ENCODE measurements at regions not wholly inside any gene's neighbourhood (a gene's known extent, or its start where the extent isn't known, plus 50 kb on each side); places are given as distances from the start of the nearest gene placed in this dataset.

DNA sequence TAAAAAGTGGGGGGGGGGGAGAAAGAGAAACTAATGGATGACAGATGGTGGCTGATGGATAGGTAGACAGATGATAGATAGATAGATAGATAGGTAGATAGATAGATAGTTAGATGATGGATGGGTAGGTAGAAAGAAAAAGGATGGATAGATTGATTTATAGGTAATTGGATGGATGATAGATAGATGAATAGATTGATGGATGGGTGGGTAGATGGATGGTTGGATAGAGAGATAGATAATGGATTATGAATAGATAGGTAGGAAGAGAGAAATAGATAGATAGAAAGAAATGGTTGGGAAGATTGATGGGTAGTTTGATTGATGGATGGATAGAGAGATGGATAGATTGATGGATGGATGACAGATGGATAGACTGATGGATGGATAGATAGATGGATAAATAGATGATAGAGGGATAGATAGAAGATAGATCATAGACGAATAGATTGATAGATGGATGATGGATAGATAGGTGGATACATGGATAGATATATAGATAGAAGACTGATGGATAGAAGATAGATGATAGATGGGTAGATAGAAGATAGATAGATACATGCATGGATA lies 337.1 kb downstream of the C16orf95 start:
- TF ChIP-seq FOXP2 (optimal IDR thresholded peaks at IDR 0.05; ENCODE audit: borderline replicate concordance, extremely low read depth, extremely low read length, insufficient read depth) (no peak), TAF1 (IDR thresholded peaks at IDR 0.05; ENCODE audit: borderline replicate concordance, insufficient read depth, low read length) (no peak), SIN3A (IDR thresholded peaks at IDR 0.05; ENCODE audit: borderline replicate concordance, insufficient read depth, low read length) (no peak), POLR2AphosphoS5 (IDR thresholded peaks at IDR 0.05; ENCODE audit: low read depth, low read length) (no peak)
- TF ChIP-seq, protein P1, sequence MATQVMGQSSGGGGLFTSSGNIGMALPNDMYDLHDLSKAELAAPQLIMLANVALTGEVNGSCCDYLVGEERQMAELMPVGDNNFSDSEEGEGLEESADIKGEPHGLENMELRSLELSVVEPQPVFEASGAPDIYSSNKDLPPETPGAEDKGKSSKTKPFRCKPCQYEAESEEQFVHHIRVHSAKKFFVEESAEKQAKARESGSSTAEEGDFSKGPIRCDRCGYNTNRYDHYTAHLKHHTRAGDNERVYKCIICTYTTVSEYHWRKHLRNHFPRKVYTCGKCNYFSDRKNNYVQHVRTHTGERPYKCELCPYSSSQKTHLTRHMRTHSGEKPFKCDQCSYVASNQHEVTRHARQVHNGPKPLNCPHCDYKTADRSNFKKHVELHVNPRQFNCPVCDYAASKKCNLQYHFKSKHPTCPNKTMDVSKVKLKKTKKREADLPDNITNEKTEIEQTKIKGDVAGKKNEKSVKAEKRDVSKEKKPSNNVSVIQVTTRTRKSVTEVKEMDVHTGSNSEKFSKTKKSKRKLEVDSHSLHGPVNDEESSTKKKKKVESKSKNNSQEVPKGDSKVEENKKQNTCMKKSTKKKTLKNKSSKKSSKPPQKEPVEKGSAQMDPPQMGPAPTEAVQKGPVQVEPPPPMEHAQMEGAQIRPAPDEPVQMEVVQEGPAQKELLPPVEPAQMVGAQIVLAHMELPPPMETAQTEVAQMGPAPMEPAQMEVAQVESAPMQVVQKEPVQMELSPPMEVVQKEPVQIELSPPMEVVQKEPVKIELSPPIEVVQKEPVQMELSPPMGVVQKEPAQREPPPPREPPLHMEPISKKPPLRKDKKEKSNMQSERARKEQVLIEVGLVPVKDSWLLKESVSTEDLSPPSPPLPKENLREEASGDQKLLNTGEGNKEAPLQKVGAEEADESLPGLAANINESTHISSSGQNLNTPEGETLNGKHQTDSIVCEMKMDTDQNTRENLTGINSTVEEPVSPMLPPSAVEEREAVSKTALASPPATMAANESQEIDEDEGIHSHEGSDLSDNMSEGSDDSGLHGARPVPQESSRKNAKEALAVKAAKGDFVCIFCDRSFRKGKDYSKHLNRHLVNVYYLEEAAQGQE (IDR thresholded peaks at IDR 0.05; ENCODE audit: insufficient read depth in 1 of 2, low read depth in 2 of 2, low read length in 2 of 2), result no peak

DNA sequence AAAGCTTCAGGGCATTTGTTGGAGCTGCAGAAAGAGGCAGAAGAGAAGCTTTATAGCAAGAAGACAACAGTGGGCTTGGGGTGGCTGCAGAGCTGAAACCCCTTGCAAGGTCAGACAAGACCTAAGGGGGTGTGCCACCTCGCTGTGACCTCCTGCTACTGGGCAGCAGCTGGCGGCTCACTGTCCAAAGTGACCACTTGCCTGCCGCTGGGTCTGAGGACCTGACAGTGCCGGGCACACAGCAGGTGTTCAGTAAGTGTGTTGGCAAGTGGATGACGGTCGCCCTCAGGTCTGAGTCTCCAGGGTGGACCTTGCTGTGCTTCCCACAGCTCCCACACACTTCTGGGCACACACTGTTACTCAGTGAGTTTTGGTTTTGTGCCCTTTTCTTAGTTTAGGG lies 336.5 kb downstream of the C16orf95 start:
- no peak for TF ChIP-seq FOXP2 (optimal IDR thresholded peaks at IDR 0.05; ENCODE audit: borderline replicate concordance, extremely low read depth, extremely low read length, insufficient read depth)
- no peak for TF ChIP-seq POLR2AphosphoS5 (IDR thresholded peaks at IDR 0.05; ENCODE audit: low read depth, low read length)
- TF ChIP-seq SIN3A (IDR thresholded peaks at IDR 0.05; ENCODE audit: borderline replicate concordance, insufficient read depth, low read length), result no peak
- TF ChIP-seq TAF1 (IDR thresholded peaks at IDR 0.05; ENCODE audit: borderline replicate concordance, insufficient read depth, low read length), result no peak
- TF ChIP-seq, protein P1 (IDR thresholded peaks at IDR 0.05; ENCODE audit: insufficient read depth in 1 of 2, low read depth in 2 of 2, low read length in 2 of 2), result no peak

DNA sequence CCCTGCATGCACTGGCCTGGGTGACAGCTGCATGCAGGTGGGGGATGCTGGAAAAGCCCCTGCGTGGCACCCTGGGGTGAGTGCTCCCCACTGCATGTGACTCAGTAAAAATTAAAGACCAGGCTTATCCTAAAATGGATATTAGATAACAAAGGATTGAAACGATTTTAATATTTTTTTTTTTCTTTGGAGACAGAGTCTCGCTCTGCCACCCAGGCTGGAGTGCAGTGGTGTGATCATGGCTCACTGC lies 334.9 kb downstream of the C16orf95 start:
- TF ChIP-seq POLR2AphosphoS5 (IDR thresholded peaks at IDR 0.05; ENCODE audit: low read depth, low read length), result no peak
- TF ChIP-seq, protein P1 (IDR thresholded peaks at IDR 0.05; ENCODE audit: insufficient read depth in 1 of 2, low read depth in 2 of 2, low read length in 2 of 2), result no peak
- TF ChIP-seq SIN3A (IDR thresholded peaks at IDR 0.05; ENCODE audit: borderline replicate concordance, insufficient read depth, low read length), result no peak
- no peak for TF ChIP-seq TAF1 (IDR thresholded peaks at IDR 0.05; ENCODE audit: borderline replicate concordance, insufficient read depth, low read length)
- TF ChIP-seq FOXP2 (optimal IDR thresholded peaks at IDR 0.05; ENCODE audit: borderline replicate concordance, extremely low read depth, extremely low read length, insufficient read depth), result no peak

DNA sequence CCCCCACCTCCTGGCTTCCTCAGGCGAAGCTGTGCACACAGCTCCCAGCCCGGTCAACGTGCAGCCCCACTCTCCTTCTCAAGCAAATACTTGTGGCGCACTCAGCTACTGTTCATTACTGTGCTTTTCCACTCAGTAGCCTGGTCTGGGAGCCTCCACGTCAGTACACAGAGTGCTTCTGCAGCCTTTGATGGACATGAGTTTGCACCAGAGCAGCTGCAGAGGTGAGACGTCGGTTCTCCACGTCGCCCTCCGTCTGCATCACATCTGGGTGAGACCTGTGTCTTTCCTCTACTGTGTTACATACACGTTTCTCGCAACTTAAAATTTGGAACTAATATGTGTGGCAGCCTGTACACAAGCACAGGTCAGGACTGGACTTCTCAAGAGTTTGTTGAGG lies 334.3 kb downstream of the C16orf95 start:
- TF ChIP-seq FOXP2 (optimal IDR thresholded peaks at IDR 0.05; ENCODE audit: borderline replicate concordance, extremely low read depth, extremely low read length, insufficient read depth), result no peak
- TF ChIP-seq SIN3A (IDR thresholded peaks at IDR 0.05; ENCODE audit: borderline replicate concordance, insufficient read depth, low read length), result no peak
- TF ChIP-seq, protein P1 (IDR thresholded peaks at IDR 0.05; ENCODE audit: insufficient read depth in 1 of 2, low read depth in 2 of 2, low read length in 2 of 2), result no peak
- no peak for TF ChIP-seq POLR2AphosphoS5 (IDR thresholded peaks at IDR 0.05; ENCODE audit: low read depth, low read length)
- no peak for TF ChIP-seq TAF1 (IDR thresholded peaks at IDR 0.05; ENCODE audit: borderline replicate concordance, insufficient read depth, low read length)

DNA sequence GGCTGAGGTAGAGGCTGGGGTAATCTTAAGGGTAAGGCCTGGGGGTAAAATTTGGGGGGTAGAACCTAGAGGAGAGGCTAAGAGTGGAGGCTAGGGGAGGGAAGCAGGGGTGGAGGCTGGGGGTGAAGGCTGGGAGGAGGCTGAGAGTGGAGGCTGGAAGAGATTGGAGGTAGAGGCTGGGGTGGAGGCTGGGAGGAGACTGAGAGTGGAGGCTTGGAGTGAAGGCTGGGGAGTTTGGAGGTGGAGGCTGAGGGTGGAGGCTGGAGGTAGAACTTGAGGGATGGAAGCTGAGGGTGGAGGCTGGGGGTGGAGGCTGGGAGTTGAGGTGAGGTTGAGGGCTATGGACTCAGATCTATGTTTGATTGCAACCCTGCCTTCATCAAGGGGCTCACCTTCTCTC lies 333.6 kb downstream of the C16orf95 start:
- TF ChIP-seq FOXP2 (optimal IDR thresholded peaks at IDR 0.05; ENCODE audit: borderline replicate concordance, extremely low read depth, extremely low read length, insufficient read depth) (no peak), TAF1 (IDR thresholded peaks at IDR 0.05; ENCODE audit: borderline replicate concordance, insufficient read depth, low read length) (no peak), SIN3A (IDR thresholded peaks at IDR 0.05; ENCODE audit: borderline replicate concordance, insufficient read depth, low read length) (no peak), POLR2AphosphoS5 (IDR thresholded peaks at IDR 0.05; ENCODE audit: low read depth, low read length) (no peak)
- TF ChIP-seq, protein P1 (IDR thresholded peaks at IDR 0.05; ENCODE audit: insufficient read depth in 1 of 2, low read depth in 2 of 2, low read length in 2 of 2), result no peak
